CD4-positive, alpha-beta T cell treated with Interleukin-6 at 100 ng/mL for 8 hours (primary cell): ENCODE measurements at regions not wholly inside any gene's neighbourhood (a gene's known extent, or its start where the extent isn't known, plus 50 kb on each side); places are given as distances from the start of the nearest gene placed in this dataset.

Experiments used
- DNase-seq: peaks from one replicate; pipeline ENCODE4 v3.0.0-alpha.2; 2020; ENCODE audit warnings: mixed read lengths, low spot score

- no peak for DNase-seq
These were observed 619.2 kb upstream of the SETBP1 start for GRCh38 chr18:44061438-44061837.

GRCh38 chr18:44062345-44062744 lies 618.3 kb upstream of the SETBP1 start:
- no peak for DNase-seq

- DNase-seq = no peak
These were observed 615.5 kb upstream of the SETBP1 start for GRCh38 chr18:44065206-44065605.

GRCh38 chr18:44066541-44066940 lies 614.1 kb upstream of the SETBP1 start:
- DNase-seq = no peak

GRCh38 chr18:44067186-44067585 lies 613.5 kb upstream of the SETBP1 start:
- DNase-seq = no peak

GRCh38 chr18:44075038-44075437 lies 605.6 kb upstream of the SETBP1 start:
- no peak for DNase-seq

- DNase-seq = no peak
These were observed 601.1 kb upstream of the SETBP1 start for GRCh38 chr18:44079606-44080005.

GRCh38 chr18:44080054-44080453 lies 600.6 kb upstream of the SETBP1 start:
- DNase-seq = no peak

GRCh38 chr18:44089732-44090131 lies 591.0 kb upstream of the SETBP1 start:
- no peak for DNase-seq

- no peak for DNase-seq
These were observed 590.2 kb upstream of the SETBP1 start for GRCh38 chr18:44090453-44090852.

- no peak for DNase-seq
These were observed 587.4 kb upstream of the SETBP1 start for GRCh38 chr18:44093253-44093652.

GRCh38 chr18:44096016-44096415 lies 584.7 kb upstream of the SETBP1 start:
- DNase-seq = no peak

- no peak for DNase-seq
These were observed 582.1 kb upstream of the SETBP1 start for GRCh38 chr18:44098551-44099098.

GRCh38 chr18:44107187-44107586 lies 573.5 kb upstream of the SETBP1 start:
- no peak for DNase-seq

GRCh38 chr18:44111337-44111736 lies 569.4 kb upstream of the SETBP1 start:
- no peak for DNase-seq

GRCh38 chr18:44117821-44118220 lies 562.9 kb upstream of the SETBP1 start:
- DNase-seq = no peak

GRCh38 chr18:44119607-44120006 lies 561.1 kb upstream of the SETBP1 start:
- no peak for DNase-seq

- DNase-seq = no peak
These were observed 556.9 kb upstream of the SETBP1 start for GRCh38 chr18:44123743-44124142.

GRCh38 chr18:44125446-44125845 lies 555.2 kb upstream of the SETBP1 start:
- DNase-seq = no peak

GRCh38 chr18:44126598-44126997 lies 554.1 kb upstream of the SETBP1 start:
- DNase-seq = no peak

GRCh38 chr18:44128365-44128764 lies 552.3 kb upstream of the SETBP1 start:
- DNase-seq = no peak

GRCh38 chr18:44130376-44130942 lies 550.2 kb upstream of the SETBP1 start:
- no peak for DNase-seq

- no peak for DNase-seq
These were observed 547.2 kb upstream of the SETBP1 start for GRCh38 chr18:44133483-44133882.

- no peak for DNase-seq
These were observed 546.2 kb upstream of the SETBP1 start for GRCh38 chr18:44134447-44134846.
